AG08396 (cell line): ENCODE measurements at regions not wholly inside any gene's neighbourhood (a gene's known extent, or its start where the extent isn't known, plus 50 kb on each side); places are given as distances from the start of the nearest gene placed in this dataset.
"Not testable (repeated sequence)": the region's sequence is repeated elsewhere in the genome, so short reads cannot be mapped to it uniquely, and the experiment has no call there.

Experiments
- DNase-seq: peaks from one replicate; pipeline ENCODE4 v3.0.0; 2012; ENCODE audit warnings: low spot score, mixed read lengths

DNA sequence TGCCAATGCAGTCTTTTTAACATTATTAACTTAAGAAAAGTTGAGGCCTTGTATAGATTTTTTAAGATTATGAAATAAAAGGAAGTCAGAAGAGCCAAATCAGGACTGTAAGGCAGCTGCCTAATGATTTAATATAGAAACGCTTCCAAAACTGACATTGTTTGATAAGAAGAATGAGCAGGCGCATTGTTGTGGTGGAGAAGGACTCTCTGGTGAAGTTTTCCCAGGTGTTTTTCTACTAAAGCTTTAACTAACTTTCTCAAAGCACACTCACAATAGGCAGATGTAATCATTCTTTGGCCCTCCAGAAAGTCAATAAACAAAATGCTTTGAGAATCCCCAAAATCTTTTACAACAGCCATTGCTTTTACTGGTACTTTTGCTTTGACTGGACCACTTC lies 288.6 kb upstream of the FIGN start:
- no peak for DNase-seq

DNA sequence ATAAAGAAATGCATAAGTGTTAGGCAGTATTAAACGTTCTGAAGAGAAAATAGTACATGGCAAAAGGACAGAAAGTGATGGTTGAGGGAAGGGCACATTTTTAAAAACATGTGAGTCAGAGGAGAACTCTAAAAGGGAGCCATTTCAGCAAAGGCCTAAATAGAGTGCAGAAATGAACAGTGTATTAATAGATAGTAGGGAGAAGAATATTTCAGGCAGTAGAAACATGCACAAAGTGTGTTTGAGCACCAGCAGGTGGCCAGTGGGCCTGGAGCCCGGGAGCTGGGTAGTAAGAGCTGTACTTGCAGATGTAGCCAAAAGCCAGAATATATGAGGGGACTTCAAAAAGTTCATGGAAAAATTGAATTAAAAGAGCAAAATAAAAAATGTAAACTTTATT lies 288.1 kb upstream of the FIGN start:
- DNase-seq = no peak

DNA sequence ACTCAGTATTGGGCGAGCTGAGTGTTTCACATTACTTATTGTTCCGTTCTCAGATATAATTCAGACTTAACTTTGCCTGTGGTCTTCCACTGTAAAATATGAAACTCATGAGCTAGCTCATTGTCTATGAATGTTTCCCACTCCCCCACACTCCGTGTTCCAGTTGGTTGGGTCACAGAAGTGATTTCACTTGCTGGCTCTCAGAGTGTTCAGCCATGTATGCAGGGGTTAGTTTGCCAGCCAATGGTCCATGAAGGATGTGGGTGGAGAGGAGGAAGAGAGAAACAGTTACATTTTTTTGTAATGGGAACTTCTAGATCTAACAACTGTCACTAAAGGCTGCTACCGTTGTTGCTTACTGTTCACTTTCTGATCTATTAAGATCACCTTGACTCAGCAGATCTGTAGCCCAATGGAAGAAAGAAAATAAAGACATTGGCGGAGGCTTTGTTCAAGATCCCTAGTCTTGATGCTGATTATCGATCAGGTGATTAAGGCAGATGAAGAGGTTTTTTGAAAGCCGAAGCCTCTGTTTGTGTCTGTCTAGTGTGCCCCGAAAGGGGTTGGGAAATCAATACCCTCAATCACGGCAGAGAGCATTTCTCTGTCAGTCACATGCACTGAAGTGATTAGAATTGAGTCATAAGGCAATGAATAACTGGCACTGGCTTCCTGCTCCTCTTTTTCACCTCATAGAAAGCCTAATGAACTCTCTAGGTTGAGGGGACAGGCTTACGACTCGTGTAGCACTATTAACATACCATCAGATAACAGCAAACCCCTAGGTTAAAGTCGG lies 279.7 kb upstream of the FIGN start:
- no peak for DNase-seq

DNA sequence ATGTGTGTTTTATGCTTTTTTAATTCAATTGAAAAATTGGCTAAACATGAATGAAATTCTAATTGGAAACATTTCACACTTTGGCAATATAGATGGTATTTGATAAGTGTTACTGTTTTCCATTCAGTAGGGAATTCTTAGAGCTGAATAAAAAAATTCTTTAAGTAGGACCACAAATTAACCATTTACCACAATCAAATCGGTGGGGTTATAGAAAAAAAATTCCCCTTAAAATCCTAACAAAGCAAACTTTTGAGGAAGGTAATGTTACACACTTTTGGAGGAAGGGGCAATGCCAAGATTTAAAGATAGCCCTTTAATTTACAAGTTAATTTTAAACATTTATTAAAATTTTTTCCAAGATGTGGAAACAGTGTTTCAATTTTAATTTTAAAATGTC lies 279.0 kb upstream of the FIGN start:
- no peak for DNase-seq

DNA sequence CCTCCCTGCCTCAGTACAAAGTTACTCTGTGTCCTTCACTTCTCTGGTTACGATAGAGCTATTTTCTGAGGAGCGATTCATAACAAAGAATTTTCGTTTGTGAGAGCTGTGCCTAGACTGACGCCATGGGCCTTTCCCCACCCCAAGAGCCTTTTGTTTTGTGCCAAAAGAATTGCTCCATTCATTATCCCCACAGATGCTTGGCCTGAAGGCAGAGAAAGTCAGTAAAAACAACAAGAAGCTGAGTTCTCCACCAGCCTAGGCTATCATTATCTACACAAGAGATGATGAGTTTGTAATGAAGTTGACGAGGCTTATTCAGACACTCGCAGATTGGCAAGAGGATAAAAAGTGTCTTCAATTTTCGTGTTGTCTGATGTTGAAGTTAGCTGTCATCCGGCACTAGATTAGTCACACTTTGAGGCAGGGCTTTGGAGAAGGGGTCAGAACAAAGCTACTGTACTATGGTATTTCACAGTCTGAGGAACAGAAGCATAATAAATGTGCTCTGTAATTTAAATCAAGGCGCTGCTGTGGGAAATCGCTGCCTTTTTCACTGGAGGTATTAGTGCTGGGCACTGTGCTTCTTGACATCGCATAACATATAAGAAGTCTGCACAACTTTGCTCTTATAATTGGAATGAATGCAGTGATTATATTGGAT lies 278.4 kb upstream of the FIGN start:
- DNase-seq = no peak

DNA sequence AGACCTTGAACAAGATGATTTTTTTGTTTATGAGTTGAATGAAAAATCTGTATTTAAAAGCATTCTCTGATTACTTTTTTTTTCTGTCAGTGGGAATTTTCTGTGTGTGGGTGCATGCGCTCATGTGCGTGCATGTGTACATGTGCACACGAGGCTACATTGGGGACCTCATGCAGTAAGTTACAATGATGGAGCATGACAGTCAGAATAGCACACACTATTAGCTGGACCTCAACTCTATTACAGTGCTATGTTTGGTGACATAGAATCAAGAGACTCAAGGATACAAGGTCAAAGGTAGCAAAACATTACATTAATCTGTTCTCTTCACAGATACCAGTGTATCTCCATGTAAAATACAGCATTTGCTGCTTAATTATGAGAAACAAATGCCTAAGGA lies 276.8 kb upstream of the FIGN start:
- no peak for DNase-seq

DNA sequence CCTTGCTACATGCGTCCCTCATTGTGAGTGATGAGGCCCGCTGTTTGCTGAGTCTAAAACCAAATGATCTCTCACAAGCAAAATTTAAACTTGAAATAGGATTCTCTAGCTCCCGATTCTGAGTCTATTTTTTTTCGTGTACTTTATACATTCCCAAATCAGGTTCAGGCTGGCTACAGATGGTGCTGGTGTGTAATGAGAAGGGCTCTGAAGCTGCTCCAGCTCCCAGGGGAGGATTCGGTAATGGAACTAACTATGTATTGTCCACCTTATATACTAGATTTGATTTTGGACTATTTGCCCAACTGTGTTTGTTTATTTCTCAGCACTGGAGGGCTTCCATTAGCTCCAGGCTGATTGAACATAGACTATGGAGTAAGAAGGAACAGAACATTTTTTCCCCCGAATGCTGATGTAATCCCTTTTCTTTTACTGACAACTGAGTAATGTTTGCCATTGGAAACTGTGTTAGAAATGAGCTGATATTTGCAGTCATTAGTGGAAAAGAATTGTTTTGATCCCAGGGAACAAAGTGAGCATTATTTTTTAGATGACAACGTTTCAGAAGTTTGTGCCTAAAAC lies 274.0 kb upstream of the FIGN start:
- no peak for DNase-seq

DNA sequence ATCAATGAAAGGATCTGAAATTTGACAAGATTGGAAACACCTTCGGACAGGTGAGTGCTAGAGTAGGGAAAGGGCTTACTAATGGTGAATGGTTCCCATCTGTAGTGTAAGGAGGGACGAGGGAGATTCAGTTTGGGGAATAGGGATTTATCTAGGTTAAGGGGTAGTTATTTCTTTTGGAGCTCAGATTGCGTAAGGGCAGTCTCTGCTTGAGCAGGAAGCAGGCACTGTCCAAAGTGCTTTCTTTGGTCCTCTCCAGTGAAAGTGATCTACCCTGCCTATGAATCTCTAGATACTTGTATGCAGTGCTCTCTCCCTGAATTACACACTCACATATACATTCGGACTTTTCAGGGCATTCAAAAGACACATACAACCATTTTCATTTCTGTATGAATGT lies 272.9 kb upstream of the FIGN start:
- DNase-seq = no peak

DNA sequence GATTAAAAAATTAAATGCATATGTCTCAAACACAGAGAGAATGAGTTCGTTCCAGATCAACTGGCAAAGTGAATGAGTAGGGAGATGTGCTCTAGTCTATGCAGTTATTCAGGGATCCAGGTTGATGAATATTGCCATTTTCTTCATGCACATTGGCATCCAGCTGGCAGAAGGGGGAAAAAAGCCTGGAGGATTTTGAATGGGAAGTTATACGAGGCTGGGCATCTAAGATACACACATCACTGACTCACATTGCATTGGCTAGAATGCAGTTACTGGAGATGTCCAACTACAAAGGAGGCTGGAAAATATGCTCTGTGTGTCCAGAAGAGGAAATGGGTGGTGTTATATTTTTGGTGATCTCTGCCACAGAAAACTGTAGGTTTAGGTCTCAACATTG lies 270.9 kb upstream of the FIGN start:
- no peak for DNase-seq

DNA sequence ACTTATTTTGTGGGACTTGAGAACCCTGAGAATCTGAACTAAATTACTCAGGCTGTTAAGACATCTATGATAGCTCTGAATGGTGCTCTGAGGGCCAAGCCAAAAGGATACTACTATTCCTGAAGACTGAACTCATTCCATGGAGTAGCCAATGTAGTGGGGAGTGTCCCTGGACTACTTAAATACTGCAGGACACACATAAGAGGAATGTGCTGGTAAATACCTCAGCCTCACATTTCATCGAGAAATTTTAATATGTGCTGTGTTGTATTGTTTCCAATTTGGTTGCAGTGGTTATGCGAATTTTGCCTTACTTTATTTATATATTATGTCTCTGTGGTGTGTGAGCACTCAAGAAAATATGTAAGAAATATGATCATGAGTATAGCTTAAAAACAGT lies 264.4 kb upstream of the FIGN start:
- DNase-seq = no peak

DNA sequence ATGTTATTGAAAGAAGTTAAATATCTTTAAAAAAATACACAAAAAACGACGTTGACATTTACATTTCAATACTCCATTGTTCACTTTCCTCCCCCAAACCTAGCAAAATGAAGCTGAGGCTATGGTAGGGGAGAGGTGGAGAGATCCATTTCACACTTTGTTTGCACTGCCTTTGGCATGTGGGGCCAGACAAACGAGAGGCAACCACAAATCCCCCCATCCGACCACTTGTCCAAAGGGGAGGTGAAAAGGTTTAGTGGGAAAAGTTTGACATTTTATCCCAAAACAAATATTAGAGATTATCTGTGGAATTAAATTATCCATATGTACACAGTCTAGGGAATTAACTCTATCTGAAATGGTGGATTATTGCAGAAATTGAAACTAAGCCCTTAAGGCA lies 261.7 kb upstream of the FIGN start:
- no peak for DNase-seq

DNA sequence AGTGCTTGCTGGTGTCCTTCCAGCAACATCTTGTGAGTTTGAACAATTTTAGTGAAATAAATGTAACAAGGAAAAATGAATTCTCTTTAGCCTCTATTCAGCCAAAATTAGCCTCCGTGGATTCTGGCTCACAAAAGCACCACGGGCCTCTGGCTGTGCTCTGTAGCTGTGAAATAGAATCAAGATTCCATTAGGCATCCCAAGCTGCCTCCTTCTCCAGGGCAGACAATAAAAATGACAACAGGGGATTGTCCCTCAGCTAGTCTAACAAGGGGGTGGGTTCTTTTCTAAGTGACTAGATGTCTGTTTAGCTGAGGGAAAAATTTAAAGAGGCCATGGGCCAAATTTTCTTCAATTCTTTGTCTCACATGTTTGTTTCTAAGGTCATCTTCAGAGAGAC lies 254.7 kb upstream of the FIGN start:
- no peak for DNase-seq

DNA sequence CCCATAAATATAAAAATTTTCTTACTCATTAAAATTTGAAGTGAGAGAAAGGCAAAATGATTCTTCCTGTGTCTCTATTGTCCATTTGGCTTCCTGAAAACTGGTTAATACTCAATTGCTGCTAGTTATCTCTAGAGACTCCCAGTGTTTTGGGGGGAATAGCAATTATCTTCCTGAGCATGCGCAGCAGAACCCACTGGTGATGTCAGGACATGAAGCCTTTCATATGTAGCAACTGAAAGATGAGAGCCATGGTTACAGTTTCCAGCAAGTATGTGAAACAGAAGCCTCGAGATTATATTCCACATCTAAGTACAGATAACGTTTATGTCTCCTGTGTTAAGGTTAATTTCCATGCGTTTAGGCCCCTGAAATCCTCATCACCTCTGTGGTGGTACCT lies 254.3 kb upstream of the FIGN start:
- DNase-seq = no peak

DNA sequence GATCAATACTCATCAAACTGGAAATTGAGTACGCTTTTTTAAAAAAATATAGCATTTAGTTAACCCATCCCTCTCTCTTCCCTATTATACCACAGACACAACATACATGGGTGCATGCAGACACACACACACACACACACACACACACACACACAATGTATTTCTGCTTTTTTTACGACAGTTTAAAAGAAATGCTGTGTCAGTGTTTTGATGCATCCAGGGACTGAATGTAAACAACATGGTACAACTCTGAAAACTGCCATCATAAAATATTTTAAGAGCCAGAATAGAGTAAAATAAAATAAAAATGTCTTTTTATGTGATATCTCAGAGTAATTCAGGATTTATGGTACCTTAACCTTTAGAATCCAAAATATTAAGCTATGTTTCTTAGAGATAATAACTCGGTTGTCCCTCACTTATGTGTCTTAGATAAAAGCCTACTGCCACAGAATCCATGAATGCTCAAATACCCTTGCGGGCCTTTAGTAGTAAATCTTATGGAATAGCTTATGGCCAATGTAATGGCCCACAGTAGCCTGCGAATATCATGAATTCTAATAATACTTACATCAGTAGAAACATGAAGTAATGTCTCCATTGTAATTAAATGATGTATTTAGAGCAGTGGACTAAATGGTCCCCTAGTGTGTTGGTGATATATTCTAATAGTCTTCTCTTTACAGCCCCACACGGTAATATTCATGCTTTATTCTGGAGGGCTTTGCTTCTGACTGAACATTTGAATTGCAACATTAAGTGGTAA lies 251.6 kb upstream of the FIGN start:
- DNase-seq = no peak

DNA sequence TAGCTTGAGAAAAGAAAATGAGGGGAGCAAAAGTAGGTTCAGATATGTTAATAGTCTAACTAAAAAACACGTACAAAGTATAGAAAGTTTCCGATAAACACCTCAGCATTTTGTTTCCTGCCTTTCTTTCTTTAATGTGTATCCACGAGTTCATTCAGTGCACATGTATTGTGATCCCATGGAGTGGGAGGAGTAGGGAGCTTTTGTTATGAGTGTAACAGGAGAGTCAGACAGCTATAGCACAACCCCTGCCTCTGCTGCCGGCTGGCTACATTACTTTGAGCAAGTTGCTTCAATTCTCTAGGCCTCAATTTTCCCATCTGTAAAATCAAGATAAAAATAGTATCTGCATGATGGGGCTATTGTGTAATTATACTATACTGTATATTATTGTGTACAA lies 249.2 kb upstream of the FIGN start:
- no peak for DNase-seq

DNA sequence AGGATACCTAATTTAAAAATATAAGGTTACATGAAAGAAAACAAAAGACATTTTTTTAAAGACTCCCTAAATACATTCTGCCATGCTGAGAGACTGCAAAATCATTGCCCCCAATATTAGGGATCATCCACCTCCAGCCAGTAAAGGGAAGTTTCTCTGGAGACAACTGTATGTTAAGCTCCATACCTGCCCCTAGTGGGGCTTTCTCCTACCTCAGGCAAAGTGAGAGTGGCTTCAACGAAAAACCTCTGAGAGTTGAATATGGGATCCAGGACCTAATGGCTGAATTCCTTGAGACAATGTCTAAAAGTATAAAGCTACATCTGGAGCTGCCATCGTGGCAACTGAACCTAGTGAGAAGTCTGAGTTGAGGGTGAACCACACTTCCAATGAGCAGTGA lies 248.1 kb upstream of the FIGN start:
- no peak for DNase-seq

DNA sequence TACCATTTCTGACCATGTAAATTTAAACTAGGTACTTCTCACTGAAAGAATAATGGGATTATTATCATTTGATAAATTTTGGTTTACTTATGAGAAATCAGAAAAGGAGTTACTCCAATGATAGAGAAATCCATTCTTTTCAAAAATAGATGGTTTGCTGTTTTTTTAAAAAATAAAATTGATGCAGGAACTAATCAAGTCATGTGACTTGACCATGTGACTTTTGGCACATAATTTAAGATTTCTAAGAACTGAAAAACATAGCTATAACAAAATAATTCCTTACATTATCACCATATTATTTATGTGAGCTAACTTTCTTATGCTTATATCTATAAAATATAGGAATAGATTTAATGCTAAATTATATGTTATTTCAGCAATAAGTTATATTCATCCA lies 247.1 kb upstream of the FIGN start:
- no peak for DNase-seq

DNA sequence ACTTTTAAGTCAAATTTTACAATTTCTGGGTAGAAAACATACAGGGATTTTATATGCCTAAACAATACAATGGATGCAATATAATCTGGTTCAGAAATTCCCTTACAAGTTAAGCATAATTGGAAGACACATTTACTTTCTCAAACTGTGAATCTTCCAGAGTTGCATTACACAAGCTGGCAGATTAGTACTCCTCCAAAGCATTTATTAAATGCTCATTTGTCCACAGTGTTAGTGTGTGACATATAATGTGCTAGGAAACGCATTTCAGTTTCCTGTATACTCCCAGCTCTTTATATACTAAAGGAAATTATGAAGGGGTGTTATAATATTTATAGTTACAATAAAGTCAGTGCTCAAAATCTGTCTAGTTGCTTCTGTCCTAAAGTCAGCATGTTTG lies 239.0 kb upstream of the FIGN start:
- no peak for DNase-seq

DNA sequence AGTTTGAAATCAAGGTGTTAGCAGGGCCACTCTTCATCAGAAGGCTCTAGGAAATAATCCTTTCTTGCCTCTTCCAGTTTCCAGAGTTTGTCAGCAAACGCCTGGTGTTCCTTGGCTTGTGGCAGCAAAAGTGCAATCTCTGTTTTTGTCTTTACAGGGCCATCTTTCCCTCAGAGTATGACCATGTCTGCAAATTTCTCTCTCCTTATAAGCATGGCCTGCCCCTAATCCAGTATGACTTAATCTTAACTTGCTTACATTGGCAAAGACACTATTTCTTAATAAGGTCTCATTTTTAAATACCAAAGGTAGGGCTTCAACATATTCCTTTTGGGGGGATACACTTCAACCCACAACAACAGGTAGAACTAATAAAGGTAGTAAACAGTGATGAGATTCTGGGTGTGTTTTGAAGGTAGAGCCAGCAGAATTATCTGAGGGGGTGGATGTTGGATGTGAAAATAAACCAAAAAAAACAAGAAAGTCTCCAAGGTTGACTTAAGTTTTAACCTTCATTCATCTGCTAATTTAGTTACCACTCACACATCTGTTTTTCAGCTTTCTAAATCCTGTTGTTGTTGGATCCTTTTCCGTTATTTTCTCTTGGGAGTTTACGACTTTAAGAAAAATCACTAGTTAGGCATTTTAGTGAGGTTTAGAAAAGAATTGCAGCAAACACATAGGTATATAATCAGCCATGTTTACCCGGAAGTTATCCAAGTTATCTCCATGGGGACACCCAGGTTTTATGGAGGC lies 234.4 kb upstream of the FIGN start:
- no peak for DNase-seq

DNA sequence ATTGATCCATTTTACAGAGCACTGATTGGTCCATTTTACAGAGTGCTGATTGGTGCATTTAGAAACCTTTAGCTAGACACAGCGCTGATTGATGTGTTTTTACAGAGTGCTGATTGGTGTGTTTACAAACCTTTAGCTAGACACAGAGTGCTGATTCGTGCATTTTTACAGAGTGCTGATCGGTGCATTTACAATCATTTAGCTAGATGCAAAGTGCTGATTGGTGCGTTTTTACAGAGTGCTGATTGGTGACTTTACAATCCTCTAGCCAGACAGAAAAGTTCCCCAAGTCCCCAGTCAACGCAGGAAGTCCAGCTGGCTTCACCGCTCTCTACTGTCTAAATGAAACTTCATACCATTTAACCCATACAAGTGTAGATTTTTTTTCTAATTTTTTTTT lies 228.5 kb upstream of the FIGN start:
- DNase-seq = not testable (repeated sequence)

DNA sequence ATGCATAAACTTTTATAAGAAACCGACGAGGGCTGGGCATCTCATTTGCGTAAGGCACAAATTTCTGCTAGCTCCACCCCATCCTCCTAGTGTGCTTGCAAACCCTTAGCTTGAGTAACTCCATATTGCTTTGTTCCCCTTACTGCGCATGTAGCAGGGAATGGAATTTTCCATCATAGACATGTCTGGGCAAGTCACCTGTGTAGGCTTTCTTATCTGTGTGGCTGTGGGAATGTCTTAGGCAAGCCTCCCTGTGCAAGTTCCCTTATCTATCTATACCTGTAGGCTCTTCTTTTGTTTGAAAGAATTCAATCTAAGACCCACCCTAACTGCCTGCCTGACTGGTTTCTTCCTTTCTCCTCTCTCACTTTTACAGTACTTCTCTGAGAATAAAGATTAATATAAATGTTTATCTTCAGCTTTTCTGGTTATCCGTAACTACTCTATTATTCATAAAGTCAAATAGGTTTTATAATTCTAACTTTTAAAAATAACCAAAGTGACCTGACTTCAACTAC lies 217.6 kb upstream of the FIGN start:
- no peak for DNase-seq

DNA sequence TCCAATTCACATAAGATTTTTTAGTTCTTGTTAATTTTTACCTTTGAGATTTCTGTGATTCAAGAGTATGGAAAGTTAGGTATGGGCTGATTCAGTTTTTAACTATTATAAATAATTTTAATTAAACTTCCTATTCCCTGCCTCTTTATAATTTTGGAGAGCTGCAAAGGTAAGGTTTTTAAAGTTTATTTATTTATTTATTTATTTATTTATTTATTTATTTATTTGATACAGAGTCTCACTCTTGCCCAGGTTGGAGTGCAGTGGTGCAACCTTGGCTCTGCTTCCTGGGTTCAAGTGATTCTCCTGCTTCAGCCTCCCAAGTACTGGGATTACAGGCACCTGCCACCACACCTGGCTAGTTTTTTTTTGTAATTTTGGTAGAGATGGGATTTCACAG lies 215.5 kb upstream of the FIGN start:
- DNase-seq = no peak
